ENCODE measurements at regions not wholly inside any gene's neighbourhood (a gene's known extent, or its start where the extent isn't known, plus 50 kb on each side); places are given as distances from the start of the nearest gene placed in this dataset.

- Histone ChIP-seq H2AFZ (replicated peaks; ENCODE audit: low read length, poor library complexity) (no peak overlapping the region), H3K4me1 (ENCODE audit: control insufficient read depth, insufficient read depth, low read length) (no peaks in the 10 kb centered on the region), H2BK5ac (ENCODE audit: low read depth, low read length, poor library complexity, severe bottlenecking) (no peak overlapping the region), H3K14ac (replicated peaks; ENCODE audit: low read depth, low read length) (no peak overlapping the region), H3K36me3 (ENCODE audit: control insufficient read depth, insufficient read depth, low read length) (no peaks in the 10 kb centered on the region), H3K4ac (ENCODE audit: low read depth, low read length) (no peak overlapping the region), H2AK5ac (ENCODE audit: low read depth, low read length) (no peak overlapping the region), H2AK9ac (replicated peaks; ENCODE audit: low read depth, low read length, poor library complexity) (no peak overlapping the region), H4K20me1 (ENCODE audit: insufficient read depth, low read length) (no peaks in the 10 kb centered on the region), H4K91ac (ENCODE audit: insufficient read depth, low read depth, low read length) (no peak overlapping the region), H3K9me3 (ENCODE audit: control insufficient read depth, insufficient read depth, low read length) (no peaks in the 10 kb centered on the region), H3K79me1 (ENCODE audit: low read depth in 1 of 2, low read length in 2 of 2) (no peaks in the 10 kb centered on the region), H3K9ac (ENCODE audit: low read depth, low read length) (no peak overlapping the region), H2BK20ac (ENCODE audit: low read depth, low read length) (no peak overlapping the region), H3K56ac (ENCODE audit: extremely low read depth, insufficient read depth, low read length) (no peak overlapping the region), H3K9me1 (ENCODE audit: insufficient read depth, low read length) (no peaks in the 10 kb centered on the region; the same call in 1 of the 2 replicates), H3K27ac (ENCODE audit: insufficient read depth, low read length) (no peak overlapping the region), H2BK120ac (ENCODE audit: low read depth, low read length) (no peak overlapping the region), H3K18ac (ENCODE audit: low read depth, low read length) (no peak overlapping the region), H4K5ac (ENCODE audit: low read depth, low read length) (no peak overlapping the region), H4K8ac (ENCODE audit: low read depth in 2 of 2, low read length in 2 of 2) (no peak overlapping the region), H3K4me2 (ENCODE audit: low read depth, low read length) (no peak overlapping the region), H3K23ac (ENCODE audit: low read depth, low read length) (no peak overlapping the region), H2BK15ac (ENCODE audit: low read depth, low read length) (no peak overlapping the region), H3K27me3 (ENCODE audit: control insufficient read depth, insufficient read depth, low read length) (peaks cover 66% of the 10 kb centered on the region), H3K4me3 (ENCODE audit: insufficient read depth, low read depth, low read length) (no peak overlapping the region)
- ATAC-seq (ENCODE audit: low read depth) (no peak), DNase-seq (no peak)
- no CpG with 5 or more reads among the region's 3 CpGs for WGBS, 2 experiments (ENCODE audit: extremely low coverage in 2 of 2, insufficient read length in 1 of 2)
- POLR2A ChIA-PET (ENCODE audit: unreplicated experiment), result no interaction called here
- CTCF ChIA-PET, result no interaction called here
- in situ Hi-C loops (cut with MboI; ENCODE audit: low sequenced_read_pairs) (no loop called here), dilution Hi-C loops (cut with HindIII; ENCODE audit: low sequenced_read_pairs, unreplicated experiment) (no loop called here), intact Hi-C loops (cut with micrococcal nuclease) (no loop called here)
- BruUV-seq (replicated peaks), result no TSS peak
- TF ChIP-seq BHLHE40 (IDR thresholded peaks at IDR 0.05; ENCODE audit: low read depth, low read length), result no peak
- no peak for TF ChIP-seq MAZ (IDR thresholded peaks at IDR 0.05; ENCODE audit: borderline replicate concordance, low read depth, low read length)
- no peak for TF ChIP-seq MAFK (IDR thresholded peaks at IDR 0.05; ENCODE audit: low read depth, low read length)
- no peak for TF ChIP-seq CHD1 (IDR thresholded peaks at IDR 0.05; ENCODE audit: low read depth, low read length)
- TF ChIP-seq CTCF (conservative IDR thresholded peaks at IDR 0.05; ENCODE audit: low read depth, low read length), result no peak
Observed at GRCh38 chr1:25057188-25057587, 127.1 kb upstream of the RUNX3 start.

All from IMR-90 (cell line).